OCI-LY3 (cell line): ENCODE measurements at regions not wholly inside any gene's neighbourhood (a gene's known extent, or its start where the extent isn't known, plus 50 kb on each side); places are given as distances from the start of the nearest gene placed in this dataset.

Source experiments
- H2AFZ ChIP-seq: fragments of 200-600, 300-600 bp; shearing (Covaris generic); 2 replicates; pipeline ENCODE4 v1.6.0; 2014; ENCODE audit warnings: antibody characterized with exemption, low read depth, low read length
- H3K27ac ChIP-seq: fragments of 200-600, 300-600 bp; sonication (generic); 2 replicates; pipeline ENCODE4 v1.5.1; 2014; ENCODE audit warnings: mild to moderate bottlenecking, low read length, moderate library complexity, mixed read lengths
- H3K27me3 ChIP-seq: fragments of 200-600, 300-600 bp; sonication (generic); 2 replicates; pipeline ENCODE4 v1.6.1; 2014; ENCODE audit warnings: low read depth, low read length, mixed read lengths
- H3K36me3 ChIP-seq: fragments of 200-600, 300-600 bp; sonication (generic); replicated peaks from 2 replicates; pipeline ENCODE3; 2014; ENCODE audit warnings: low read depth, low read length, mixed read lengths
- H3K4me1 ChIP-seq: fragments of 300-600, 200-600 bp; sonication (generic); 2 replicates; pipeline ENCODE4 v1.6.1; 2014; ENCODE audit warnings: low read length, mixed read lengths
- H3K4me2 ChIP-seq: fragments of 200-600, 300-600 bp; sonication (generic); 2 replicates; pipeline ENCODE4 v1.6.1; 2014; ENCODE audit warnings: low read length, mixed read lengths
- H3K4me3 ChIP-seq: fragments of 300-600, 200-600 bp; sonication (generic); 2 replicates; pipeline ENCODE4 v1.5.1; 2014; ENCODE audit warnings: antibody characterized with exemption, mild to moderate bottlenecking, low read length, moderate library complexity
- H3K79me2 ChIP-seq: fragments of 300-600, 200-600 bp; shearing (Covaris generic); 2 replicates; pipeline ENCODE4 v1.6.1; 2014; ENCODE audit warnings: mild to moderate bottlenecking, low read length, mixed read lengths
- H3K9ac ChIP-seq: fragments of 300-600, 200-600 bp; shearing (Covaris generic); 2 replicates; pipeline ENCODE4 v1.6.0; 2014; ENCODE audit warnings: mild to moderate bottlenecking, low read length, moderate library complexity
- H3K9me3 ChIP-seq: fragments of 200-600, 300-600 bp; shearing (Covaris generic); 2 replicates; pipeline ENCODE4 v1.6.1; 2014; ENCODE audit warnings: low read length, mixed read lengths; ENCODE audit not compliant: insufficient read depth
- H4K20me1 ChIP-seq: fragments of 200-600, 300-600 bp; sonication (generic); 2 replicates; pipeline ENCODE4 v1.6.1; 2016; ENCODE audit warnings: low read length, mixed read lengths; ENCODE audit not compliant: insufficient read depth
- EZH2phosphoT487 ChIP-seq: fragments of 200-600 bp; shearing (Covaris generic); IDR thresholded peaks from 2 replicates; pipeline ENCODE4 v1.6.1; 2018; ENCODE audit warnings: antibody characterized with exemption, mixed run types, low read depth
- TF ChIP-seq, protein P1 (sequence below): fragments of 200-600, 300-600 bp; sonication (generic); IDR thresholded peaks from 2 replicates; pipeline ENCODE4 v1.5.1; 2014; ENCODE audit warnings: antibody characterized with exemption, low read length, low read depth

DNA sequence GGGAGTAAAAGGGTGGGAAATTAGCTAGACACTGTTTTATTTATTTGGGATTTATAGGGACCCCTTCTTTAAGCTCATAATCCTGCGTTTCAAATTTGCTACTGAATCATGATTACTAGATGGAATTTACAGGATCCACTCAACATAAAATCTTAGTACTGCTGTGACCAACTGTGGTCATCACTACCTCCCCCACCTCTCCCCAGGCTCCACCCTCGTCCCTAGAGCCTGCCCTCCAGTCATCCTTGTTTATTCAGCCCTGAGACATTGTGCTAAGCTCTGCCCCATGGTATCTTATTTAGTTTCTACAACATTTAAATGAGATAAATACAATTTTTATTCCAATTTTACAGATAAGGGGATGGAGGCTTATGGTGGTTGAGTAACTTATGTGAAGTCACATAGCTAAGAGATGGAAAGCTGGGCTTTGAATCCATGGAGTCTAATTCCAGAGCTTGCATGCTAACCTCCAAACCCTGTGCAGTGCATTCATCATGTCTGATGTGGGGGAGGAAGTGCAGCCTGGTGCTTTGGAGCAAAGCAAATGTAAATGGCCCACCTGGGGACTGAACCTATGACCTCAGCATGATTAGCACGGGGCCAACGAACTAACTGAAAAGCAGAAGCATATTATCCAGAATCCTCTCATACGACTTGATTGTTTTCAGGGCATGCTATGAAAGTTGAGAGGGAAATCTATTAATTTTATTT lies 502.4 kb downstream of the TMEM182 start:
- Histone ChIP-seq H4K20me1 (no peaks in the 10 kb centered on the region), H3K9me3 (no peaks in the 10 kb centered on the region), H3K36me3 (no peaks in the 10 kb centered on the region), H3K4me3 (no peak overlapping the region), H3K4me1 (peaks cover 10% of the 10 kb centered on the region), H3K27me3 (no peaks in the 10 kb centered on the region), H3K79me2 (no peaks in the 10 kb centered on the region), H3K27ac (no peak overlapping the region), H3K4me2 (no peak overlapping the region), H2AFZ (no peak overlapping the region), H3K9ac (no peak overlapping the region)
- TF ChIP-seq EZH2phosphoT487: no peak
- TF ChIP-seq, protein P1, sequence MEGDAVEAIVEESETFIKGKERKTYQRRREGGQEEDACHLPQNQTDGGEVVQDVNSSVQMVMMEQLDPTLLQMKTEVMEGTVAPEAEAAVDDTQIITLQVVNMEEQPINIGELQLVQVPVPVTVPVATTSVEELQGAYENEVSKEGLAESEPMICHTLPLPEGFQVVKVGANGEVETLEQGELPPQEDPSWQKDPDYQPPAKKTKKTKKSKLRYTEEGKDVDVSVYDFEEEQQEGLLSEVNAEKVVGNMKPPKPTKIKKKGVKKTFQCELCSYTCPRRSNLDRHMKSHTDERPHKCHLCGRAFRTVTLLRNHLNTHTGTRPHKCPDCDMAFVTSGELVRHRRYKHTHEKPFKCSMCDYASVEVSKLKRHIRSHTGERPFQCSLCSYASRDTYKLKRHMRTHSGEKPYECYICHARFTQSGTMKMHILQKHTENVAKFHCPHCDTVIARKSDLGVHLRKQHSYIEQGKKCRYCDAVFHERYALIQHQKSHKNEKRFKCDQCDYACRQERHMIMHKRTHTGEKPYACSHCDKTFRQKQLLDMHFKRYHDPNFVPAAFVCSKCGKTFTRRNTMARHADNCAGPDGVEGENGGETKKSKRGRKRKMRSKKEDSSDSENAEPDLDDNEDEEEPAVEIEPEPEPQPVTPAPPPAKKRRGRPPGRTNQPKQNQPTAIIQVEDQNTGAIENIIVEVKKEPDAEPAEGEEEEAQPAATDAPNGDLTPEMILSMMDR: no peak

DNA sequence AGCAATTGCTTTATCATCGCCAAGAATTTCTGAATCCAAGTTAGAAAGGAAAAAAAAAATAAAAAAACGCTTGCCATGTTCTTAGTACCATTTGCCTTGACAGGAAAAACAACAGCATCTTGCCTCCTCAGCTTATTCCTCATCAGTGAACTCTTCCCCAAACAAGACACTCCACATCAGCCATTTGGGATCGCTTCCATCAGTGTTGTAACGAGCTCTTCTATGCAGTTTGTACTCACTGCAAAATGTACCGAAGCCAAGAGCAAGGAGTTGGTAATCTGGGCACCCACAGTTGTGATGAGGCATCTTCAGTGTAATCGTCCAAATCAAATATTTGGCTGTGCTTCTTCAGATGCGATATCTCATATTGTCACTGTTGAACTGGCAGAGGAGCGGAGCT lies 503.7 kb downstream of the TMEM182 start:
- Histone ChIP-seq H3K4me2 (no peak overlapping the region), H3K4me1 (peaks cover 10% of the 10 kb centered on the region), H3K27me3 (no peaks in the 10 kb centered on the region), H3K36me3 (no peaks in the 10 kb centered on the region), H2AFZ (no peak overlapping the region), H3K9me3 (no peaks in the 10 kb centered on the region), H3K79me2 (no peaks in the 10 kb centered on the region), H4K20me1 (no peaks in the 10 kb centered on the region), H3K4me3 (no peak overlapping the region), H3K9ac (no peak overlapping the region), H3K27ac (no peak overlapping the region)
- TF ChIP-seq EZH2phosphoT487: no peak
- TF ChIP-seq, protein P1: no peak

GRCh38 chr2:103268841-103269498 lies 507.1 kb downstream of the TMEM182 start:
- Histone ChIP-seq H3K4me3 (no peak overlapping the region), H3K4me1 (peaks cover 6% of the 10 kb centered on the region), H3K36me3 (peaks cover 2% of the 10 kb centered on the region), H3K9ac (no peak overlapping the region), H3K4me2 (no peak overlapping the region), H3K27me3 (no peaks in the 10 kb centered on the region), H3K9me3 (peaks cover 7% of the 10 kb centered on the region; the same call in 1 of the 2 replicates), H4K20me1 (no peaks in the 10 kb centered on the region), H2AFZ (no peak overlapping the region), H3K27ac (no peak overlapping the region), H3K79me2 (no peaks in the 10 kb centered on the region)
- TF ChIP-seq, protein P1: no peak
- TF ChIP-seq EZH2phosphoT487: no peak

GRCh38 chr2:103276869-103277268 lies 515.0 kb downstream of the TMEM182 start:
- Histone ChIP-seq H3K9me3 (peaks cover 9% of the 10 kb centered on the region; the same call in 1 of the 2 replicates), H3K4me1 (peaks cover 30% of the 10 kb centered on the region), H3K27ac (peak overlapping the region; percentile 89), H3K9ac (peak overlapping the region; percentile 44; the same call in 1 of the 2 replicates), H3K36me3 (peaks cover 4% of the 10 kb centered on the region), H3K4me3 (peak overlapping the region; percentile 10; the same call in 1 of the 2 replicates), H2AFZ (peak overlapping the region; percentile 32; the same call in 1 of the 2 replicates), H3K79me2 (no peaks in the 10 kb centered on the region), H4K20me1 (no peaks in the 10 kb centered on the region), H3K27me3 (no peaks in the 10 kb centered on the region), H3K4me2 (peak overlapping the region; percentile 47)
- TF ChIP-seq EZH2phosphoT487: no peak
- TF ChIP-seq, protein P1: no peak
